ENCODE measurements at regions not wholly inside any gene's neighbourhood (a gene's known extent, or its start where the extent isn't known, plus 50 kb on each side); places are given as distances from the start of the nearest gene placed in this dataset.
"Not testable (repeated sequence)": the region's sequence is repeated elsewhere in the genome, so short reads cannot be mapped to it uniquely, and the experiment has no call there.

DNA sequence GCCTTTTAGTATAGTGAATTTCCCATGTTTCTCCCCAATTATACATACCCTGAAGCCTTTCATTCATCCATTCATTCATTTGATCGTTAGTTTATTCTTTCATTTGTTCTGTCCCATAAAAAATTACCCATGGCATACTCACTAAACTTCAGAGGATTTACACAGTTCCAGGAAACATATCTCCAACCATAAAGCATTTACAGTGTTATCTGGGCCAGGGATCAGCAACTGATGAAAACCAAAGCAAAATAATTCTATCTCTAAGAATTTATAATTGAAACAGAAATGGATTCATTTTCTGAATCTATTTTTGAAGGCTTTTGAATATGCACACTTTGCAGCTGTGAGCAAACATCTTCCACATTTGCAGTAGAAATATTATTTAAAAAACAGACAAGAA lies 547.7 kb downstream of the KCNJ2 start:
- no peaks in the 10 kb centered on the region for H3K4me1 Mint-ChIP-seq (ENCODE audit: low read depth, unreplicated experiment)
- no peaks in the 10 kb centered on the region for H3K27me3 Mint-ChIP-seq (ENCODE audit: unreplicated experiment)
- no peaks in the 10 kb centered on the region for H3K9me3 Mint-ChIP-seq (ENCODE audit: unreplicated experiment)
- no peak for DNase-seq
- H3K4me3 Mint-ChIP-seq (ENCODE audit: unreplicated experiment): no peak overlapping the region
- H3K36me3 Mint-ChIP-seq (ENCODE audit: unreplicated experiment): no peaks in the 10 kb centered on the region
- TF ChIP-seq, protein P1, sequence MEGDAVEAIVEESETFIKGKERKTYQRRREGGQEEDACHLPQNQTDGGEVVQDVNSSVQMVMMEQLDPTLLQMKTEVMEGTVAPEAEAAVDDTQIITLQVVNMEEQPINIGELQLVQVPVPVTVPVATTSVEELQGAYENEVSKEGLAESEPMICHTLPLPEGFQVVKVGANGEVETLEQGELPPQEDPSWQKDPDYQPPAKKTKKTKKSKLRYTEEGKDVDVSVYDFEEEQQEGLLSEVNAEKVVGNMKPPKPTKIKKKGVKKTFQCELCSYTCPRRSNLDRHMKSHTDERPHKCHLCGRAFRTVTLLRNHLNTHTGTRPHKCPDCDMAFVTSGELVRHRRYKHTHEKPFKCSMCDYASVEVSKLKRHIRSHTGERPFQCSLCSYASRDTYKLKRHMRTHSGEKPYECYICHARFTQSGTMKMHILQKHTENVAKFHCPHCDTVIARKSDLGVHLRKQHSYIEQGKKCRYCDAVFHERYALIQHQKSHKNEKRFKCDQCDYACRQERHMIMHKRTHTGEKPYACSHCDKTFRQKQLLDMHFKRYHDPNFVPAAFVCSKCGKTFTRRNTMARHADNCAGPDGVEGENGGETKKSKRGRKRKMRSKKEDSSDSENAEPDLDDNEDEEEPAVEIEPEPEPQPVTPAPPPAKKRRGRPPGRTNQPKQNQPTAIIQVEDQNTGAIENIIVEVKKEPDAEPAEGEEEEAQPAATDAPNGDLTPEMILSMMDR (IDR thresholded peaks at IDR 0.05; ENCODE audit: partially characterized antibody, unreplicated experiment): no peak
- H3K27ac Mint-ChIP-seq (ENCODE audit: unreplicated experiment): no peak overlapping the region

DNA sequence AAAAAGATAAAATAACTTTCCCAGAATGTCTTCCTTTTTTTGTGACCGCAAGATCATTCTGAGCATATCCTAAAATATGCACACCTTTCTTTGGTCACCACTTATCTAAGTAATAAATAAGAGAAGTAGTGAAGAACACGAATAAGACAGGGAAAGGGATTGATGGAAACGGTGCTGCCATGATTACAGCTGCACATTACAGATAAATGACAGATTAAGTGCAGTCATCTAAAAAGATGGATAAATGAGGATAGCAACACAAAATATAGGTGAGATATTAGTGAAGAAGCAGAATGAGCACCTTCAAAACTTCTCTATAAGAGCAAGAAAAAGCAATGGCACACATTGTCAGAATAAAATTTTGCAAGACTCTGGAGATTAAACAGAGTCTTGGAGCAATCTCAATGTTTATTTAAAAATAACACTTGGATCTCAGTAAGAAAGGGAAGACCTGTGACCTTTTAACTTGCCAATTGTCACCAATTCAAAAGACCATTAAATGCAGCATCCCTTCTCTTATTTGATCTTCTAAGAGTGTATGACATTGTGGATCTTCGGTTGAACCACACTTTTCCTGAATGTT lies 567.1 kb downstream of the KCNJ2 start:
- no peak for DNase-seq
- Mint-ChIP-seq H3K36me3 (ENCODE audit: unreplicated experiment) (no peaks in the 10 kb centered on the region), H3K4me3 (ENCODE audit: unreplicated experiment) (no peak overlapping the region), H3K27me3 (ENCODE audit: unreplicated experiment) (no peaks in the 10 kb centered on the region), H3K27ac (ENCODE audit: unreplicated experiment) (no peak overlapping the region), H3K4me1 (ENCODE audit: low read depth, unreplicated experiment) (no peaks in the 10 kb centered on the region), H3K9me3 (ENCODE audit: unreplicated experiment) (no peaks in the 10 kb centered on the region)
- TF ChIP-seq, protein P1 (IDR thresholded peaks at IDR 0.05; ENCODE audit: partially characterized antibody, unreplicated experiment): no peak

DNA sequence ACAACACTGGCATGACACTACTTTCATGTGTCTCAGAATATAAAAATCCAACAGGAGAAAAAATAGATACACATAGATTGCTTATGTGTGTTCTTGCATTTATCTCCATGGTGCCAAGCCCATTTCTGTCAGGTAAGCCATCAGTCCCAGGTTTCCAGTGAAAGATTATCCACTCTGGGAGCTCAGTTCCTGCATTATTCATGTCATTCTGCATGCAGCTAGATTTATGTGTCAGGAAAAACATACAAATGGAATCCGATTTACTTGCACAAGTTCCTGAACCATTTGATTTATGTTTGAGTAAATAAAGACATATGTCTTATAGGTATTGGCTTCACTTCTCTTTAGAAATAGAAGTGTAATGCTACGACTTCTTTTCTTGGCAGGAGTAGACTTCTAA lies 569.7 kb downstream of the KCNJ2 start:
- no peak for DNase-seq
- no peaks in the 10 kb centered on the region for H3K36me3 Mint-ChIP-seq (ENCODE audit: unreplicated experiment)
- TF ChIP-seq, protein P1 (IDR thresholded peaks at IDR 0.05; ENCODE audit: partially characterized antibody, unreplicated experiment): no peak
- no peaks in the 10 kb centered on the region for H3K27me3 Mint-ChIP-seq (ENCODE audit: unreplicated experiment)
- no peaks in the 10 kb centered on the region for H3K4me1 Mint-ChIP-seq (ENCODE audit: low read depth, unreplicated experiment)
- no peaks in the 10 kb centered on the region for H3K9me3 Mint-ChIP-seq (ENCODE audit: unreplicated experiment)
- no peak overlapping the region for H3K27ac Mint-ChIP-seq (ENCODE audit: unreplicated experiment)
- no peak overlapping the region for H3K4me3 Mint-ChIP-seq (ENCODE audit: unreplicated experiment)

DNA sequence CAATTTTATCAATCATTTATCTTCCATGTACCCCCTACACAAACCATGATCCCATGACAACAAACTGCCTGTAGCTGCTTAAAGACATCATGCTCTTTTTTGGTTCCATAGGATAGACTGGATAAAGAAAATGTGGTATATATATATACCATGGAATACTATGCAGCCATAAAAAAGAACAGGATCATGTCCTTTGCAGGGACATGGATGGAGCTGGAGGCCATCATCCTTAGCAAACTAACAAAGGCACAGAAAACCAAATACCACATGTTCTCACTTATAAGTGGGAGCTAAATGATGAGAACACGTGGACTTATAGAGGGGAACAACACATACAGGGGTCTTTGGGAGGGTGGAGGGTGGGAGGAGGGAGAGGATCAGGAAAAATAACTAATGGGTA lies 577.2 kb downstream of the KCNJ2 start:
- H3K27me3 Mint-ChIP-seq (ENCODE audit: unreplicated experiment); H3K36me3 Mint-ChIP-seq (ENCODE audit: unreplicated experiment); H3K4me1 Mint-ChIP-seq (ENCODE audit: low read depth, unreplicated experiment); H3K4me3 Mint-ChIP-seq (ENCODE audit: unreplicated experiment); H3K27ac Mint-ChIP-seq (ENCODE audit: unreplicated experiment); H3K9me3 Mint-ChIP-seq (ENCODE audit: unreplicated experiment); DNase-seq: not testable (repeated sequence)

DNA sequence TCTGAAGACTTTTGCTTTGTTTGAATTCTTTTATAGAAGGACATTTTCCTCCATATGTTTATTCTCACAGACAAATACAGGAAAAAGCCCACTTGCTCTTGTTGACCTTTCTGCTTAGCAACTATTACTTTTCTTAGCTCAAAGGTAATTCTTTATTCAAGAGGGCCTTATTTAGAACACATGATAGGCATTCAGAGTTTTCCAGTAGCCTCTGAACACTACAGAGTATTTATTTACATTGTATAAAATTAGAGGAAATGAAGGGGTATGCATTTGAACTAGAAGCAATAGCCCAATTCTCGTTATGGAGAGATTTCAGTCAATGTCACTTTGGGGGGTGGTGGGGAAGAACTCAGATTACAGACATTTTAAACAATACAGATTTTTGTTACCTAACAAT lies 581.7 kb downstream of the KCNJ2 start:
- no peaks in the 10 kb centered on the region for H3K4me1 Mint-ChIP-seq (ENCODE audit: low read depth, unreplicated experiment)
- no peak for DNase-seq
- no peaks in the 10 kb centered on the region for H3K36me3 Mint-ChIP-seq (ENCODE audit: unreplicated experiment)
- TF ChIP-seq, protein P1 (IDR thresholded peaks at IDR 0.05; ENCODE audit: partially characterized antibody, unreplicated experiment): no peak
- H3K9me3 Mint-ChIP-seq (ENCODE audit: unreplicated experiment): no peaks in the 10 kb centered on the region
- no peak overlapping the region for H3K4me3 Mint-ChIP-seq (ENCODE audit: unreplicated experiment)
- no peak overlapping the region for H3K27ac Mint-ChIP-seq (ENCODE audit: unreplicated experiment)
- no peaks in the 10 kb centered on the region for H3K27me3 Mint-ChIP-seq (ENCODE audit: unreplicated experiment)

DNA sequence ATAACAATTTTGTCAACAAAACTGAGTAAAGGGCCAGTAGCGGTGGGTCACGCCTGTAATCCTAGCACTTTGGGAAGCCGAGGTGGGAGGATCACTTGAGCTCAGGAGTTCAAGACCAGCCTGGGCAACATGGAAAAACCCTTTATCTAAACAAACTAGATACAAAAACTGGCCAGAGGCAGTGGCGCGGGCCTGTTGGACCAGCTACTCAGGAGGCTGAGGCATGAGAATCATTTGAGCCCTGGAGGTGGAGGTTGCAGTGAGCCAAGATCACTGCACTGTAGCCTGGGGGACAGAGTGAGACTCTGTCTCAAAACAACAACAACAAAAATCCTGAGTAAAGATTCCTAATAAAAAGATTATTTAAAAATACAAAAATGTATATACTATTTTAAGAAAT lies 583.1 kb downstream of the KCNJ2 start:
- not testable (repeated sequence) for H3K36me3 Mint-ChIP-seq (ENCODE audit: unreplicated experiment); H3K4me1 Mint-ChIP-seq (ENCODE audit: low read depth, unreplicated experiment); DNase-seq; H3K27me3 Mint-ChIP-seq (ENCODE audit: unreplicated experiment); H3K4me3 Mint-ChIP-seq (ENCODE audit: unreplicated experiment); H3K9me3 Mint-ChIP-seq (ENCODE audit: unreplicated experiment); H3K27ac Mint-ChIP-seq (ENCODE audit: unreplicated experiment)

Measured in glutamatergic neuron (in vitro differentiated cells).